AG09319 (cell line): ENCODE measurements at regions not wholly inside any gene's neighbourhood (a gene's known extent, or its start where the extent isn't known, plus 50 kb on each side); places are given as distances from the start of the nearest gene placed in this dataset.

Experiments used
- DNase-seq: peaks from one replicate; pipeline ENCODE4 v3.0.0-alpha.2; 2010; ENCODE audit warnings: low read depth; ENCODE audit errors: extremely low read depth
- TF ChIP-seq, protein P1 (sequence below): IDR thresholded peaks from 2 replicates; pipeline ENCODE4 v1.5.1; 2011; ENCODE audit warnings: low read depth, mild to moderate bottlenecking, inconsistent platforms, low read length, moderate library complexity

DNA sequence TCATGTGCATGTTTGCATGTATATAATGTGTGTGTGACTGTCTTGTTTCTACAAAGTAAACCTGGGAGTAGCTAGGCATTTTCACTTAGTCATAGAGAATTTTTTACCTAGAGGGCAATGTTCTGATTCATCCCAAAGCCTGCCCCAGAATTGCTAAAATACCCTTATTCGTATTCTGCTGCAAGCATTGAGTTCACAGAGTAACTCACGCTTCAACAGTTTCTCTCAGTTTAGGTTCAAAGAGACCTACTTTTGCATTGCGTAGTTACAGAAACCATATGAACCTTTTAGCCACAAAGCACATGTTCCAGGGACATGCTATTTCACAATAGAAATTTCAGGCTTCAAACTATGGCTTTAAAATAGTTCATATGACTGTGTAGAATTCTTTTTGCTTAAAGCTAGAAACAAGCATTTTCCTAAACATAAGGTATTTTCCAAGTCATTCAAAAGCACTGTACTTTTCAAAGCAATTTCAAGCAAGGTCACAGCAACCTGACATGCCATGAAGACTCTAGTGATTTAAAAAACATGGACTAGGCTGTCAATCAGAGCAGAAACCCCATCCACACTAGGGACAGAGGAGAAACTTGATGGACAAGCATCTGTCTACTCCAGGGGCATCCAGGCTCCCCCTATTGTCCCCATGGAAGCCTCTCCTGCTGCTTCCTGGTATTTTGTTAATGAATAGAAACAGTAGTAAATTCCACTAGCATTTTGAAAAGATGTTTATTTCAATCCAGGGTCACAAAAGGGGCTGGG lies 81.5 kb upstream of the MAPK10 start:
- TF ChIP-seq, protein P1, sequence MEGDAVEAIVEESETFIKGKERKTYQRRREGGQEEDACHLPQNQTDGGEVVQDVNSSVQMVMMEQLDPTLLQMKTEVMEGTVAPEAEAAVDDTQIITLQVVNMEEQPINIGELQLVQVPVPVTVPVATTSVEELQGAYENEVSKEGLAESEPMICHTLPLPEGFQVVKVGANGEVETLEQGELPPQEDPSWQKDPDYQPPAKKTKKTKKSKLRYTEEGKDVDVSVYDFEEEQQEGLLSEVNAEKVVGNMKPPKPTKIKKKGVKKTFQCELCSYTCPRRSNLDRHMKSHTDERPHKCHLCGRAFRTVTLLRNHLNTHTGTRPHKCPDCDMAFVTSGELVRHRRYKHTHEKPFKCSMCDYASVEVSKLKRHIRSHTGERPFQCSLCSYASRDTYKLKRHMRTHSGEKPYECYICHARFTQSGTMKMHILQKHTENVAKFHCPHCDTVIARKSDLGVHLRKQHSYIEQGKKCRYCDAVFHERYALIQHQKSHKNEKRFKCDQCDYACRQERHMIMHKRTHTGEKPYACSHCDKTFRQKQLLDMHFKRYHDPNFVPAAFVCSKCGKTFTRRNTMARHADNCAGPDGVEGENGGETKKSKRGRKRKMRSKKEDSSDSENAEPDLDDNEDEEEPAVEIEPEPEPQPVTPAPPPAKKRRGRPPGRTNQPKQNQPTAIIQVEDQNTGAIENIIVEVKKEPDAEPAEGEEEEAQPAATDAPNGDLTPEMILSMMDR = no peak
- DNase-seq = no peak

GRCh38 chr4:86442881-86443280 lies 83.0 kb upstream of the MAPK10 start:
- TF ChIP-seq, protein P1 = no peak
- DNase-seq = no peak

- no peak for DNase-seq
- TF ChIP-seq, protein P1 = no peak
These were observed 83.6 kb upstream of the MAPK10 start for GRCh38 chr4:86443495-86443894.

- TF ChIP-seq, protein P1 = no peak
- DNase-seq = no peak
These were observed 87.1 kb upstream of the MAPK10 start for GRCh38 chr4:86446996-86447395.

GRCh38 chr4:86448871-86449270 lies 89.0 kb upstream of the MAPK10 start:
- TF ChIP-seq, protein P1 = no peak
- no peak for DNase-seq

- TF ChIP-seq, protein P1 = no peak
- DNase-seq = no peak
These were observed 90.1 kb upstream of the MAPK10 start for GRCh38 chr4:86449746-86450588.

DNA sequence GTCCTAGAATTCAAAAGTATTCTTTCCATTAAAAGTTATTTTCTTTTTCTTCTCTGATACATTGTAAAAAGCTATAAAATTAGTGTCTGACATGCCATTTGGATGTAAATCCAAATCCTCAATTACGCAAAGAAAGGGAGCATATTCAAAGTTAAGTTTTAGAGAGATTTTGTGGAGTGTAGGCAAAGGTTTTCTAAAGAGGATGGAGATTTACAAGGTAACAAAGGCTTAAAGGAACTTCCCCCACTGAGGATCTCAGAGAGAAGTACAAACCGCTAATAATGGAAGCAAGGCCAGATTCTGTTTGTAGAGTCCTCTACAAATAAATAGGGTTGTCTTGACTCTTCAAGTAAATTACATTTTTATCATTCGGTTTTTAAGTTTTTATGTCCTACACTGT lies 91.0 kb upstream of the MAPK10 start:
- no peak for DNase-seq
- TF ChIP-seq, protein P1 = no peak
